ENCODE measurements at regions not wholly inside any gene's neighbourhood (a gene's known extent, or its start where the extent isn't known, plus 50 kb on each side); places are given as distances from the start of the nearest gene placed in this dataset.

DNA sequence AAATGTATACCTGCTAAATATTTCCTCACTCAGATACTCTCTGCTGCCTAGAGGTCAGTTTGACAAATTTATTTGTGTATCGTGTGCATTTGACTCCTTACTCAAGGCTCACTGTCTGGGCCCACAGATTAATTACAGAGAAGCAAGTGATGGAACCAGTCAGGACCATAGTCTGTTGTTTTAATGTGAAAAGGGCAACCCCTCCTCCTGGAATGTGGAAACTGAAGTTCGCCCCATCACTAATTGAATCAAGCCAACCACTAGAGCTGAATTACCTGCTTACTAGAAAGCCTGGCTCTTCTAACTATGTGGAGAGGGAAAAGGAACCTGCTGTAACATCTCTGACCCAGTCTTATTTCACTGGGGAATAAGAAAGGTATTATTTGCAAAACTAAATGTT lies 199.9 kb upstream of the KRR1 start:
- TF ChIP-seq, protein P1, sequence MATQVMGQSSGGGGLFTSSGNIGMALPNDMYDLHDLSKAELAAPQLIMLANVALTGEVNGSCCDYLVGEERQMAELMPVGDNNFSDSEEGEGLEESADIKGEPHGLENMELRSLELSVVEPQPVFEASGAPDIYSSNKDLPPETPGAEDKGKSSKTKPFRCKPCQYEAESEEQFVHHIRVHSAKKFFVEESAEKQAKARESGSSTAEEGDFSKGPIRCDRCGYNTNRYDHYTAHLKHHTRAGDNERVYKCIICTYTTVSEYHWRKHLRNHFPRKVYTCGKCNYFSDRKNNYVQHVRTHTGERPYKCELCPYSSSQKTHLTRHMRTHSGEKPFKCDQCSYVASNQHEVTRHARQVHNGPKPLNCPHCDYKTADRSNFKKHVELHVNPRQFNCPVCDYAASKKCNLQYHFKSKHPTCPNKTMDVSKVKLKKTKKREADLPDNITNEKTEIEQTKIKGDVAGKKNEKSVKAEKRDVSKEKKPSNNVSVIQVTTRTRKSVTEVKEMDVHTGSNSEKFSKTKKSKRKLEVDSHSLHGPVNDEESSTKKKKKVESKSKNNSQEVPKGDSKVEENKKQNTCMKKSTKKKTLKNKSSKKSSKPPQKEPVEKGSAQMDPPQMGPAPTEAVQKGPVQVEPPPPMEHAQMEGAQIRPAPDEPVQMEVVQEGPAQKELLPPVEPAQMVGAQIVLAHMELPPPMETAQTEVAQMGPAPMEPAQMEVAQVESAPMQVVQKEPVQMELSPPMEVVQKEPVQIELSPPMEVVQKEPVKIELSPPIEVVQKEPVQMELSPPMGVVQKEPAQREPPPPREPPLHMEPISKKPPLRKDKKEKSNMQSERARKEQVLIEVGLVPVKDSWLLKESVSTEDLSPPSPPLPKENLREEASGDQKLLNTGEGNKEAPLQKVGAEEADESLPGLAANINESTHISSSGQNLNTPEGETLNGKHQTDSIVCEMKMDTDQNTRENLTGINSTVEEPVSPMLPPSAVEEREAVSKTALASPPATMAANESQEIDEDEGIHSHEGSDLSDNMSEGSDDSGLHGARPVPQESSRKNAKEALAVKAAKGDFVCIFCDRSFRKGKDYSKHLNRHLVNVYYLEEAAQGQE (IDR thresholded peaks at IDR 0.05) = no peak
- TF ChIP-seq JUNB (IDR thresholded peaks at IDR 0.05) = no peak
